SK-N-SH (cell line): ENCODE measurements at regions not wholly inside any gene's neighbourhood (a gene's known extent, or its start where the extent isn't known, plus 50 kb on each side); places are given as distances from the start of the nearest gene placed in this dataset.

Source experiments
- CTCF ChIA-PET: fragments of 300-600, 350-600 bp; formaldehyde crosslinking; extraction: SDS; loops from one replicate; lab custom pipeline; 2021; lab: Yijun Ruan, JAX
- POLR2A ChIA-PET: fragments of 350-600 bp; sonication (Branson Sonifier 250); formaldehyde crosslinking; extraction: SDS; loops from one replicate; lab custom pipeline; 2020; ENCODE audit warnings: antibody characterized with exemption, inconsistent platforms; lab: Yijun Ruan, JAX
- DNase-seq: peaks from one replicate; pipeline ENCODE4 v3.0.0; 2012
- H2AFZ ChIP-seq: fragments of 200-600 bp; sonication (generic); 2 replicates; pipeline ENCODE4 v1.8.1; 2016; ENCODE audit warnings: antibody characterized with exemption, mild to moderate bottlenecking, low read depth
- H3F3A ChIP-seq: fragments of 200-600 bp; sonication (generic); replicated peaks from 2 replicates; pipeline ENCODE3; 2016; ENCODE audit warnings: antibody characterized with exemption, mild to moderate bottlenecking; ENCODE audit not compliant: insufficient read depth
- H3K27ac ChIP-seq, 2 experiments: fragments of 200-500 bp in 1 of 2; fragments of 200-600 bp in 1 of 2; sonication (Bioruptor generic) in 1 of 2; sonication (generic), shearing (Covaris generic) in 1 of 2; 2 replicates each; pipeline versions ENCODE4 v1.5.1 to v1.6.1; 2014 to 2016; ENCODE audit warnings: low read depth in 2 of 2, inconsistent platforms in 1 of 2, low read length in 1 of 2, mild to moderate bottlenecking in 1 of 2, mixed read lengths in 1 of 2
- H3K27me3 ChIP-seq: fragments of 200-600 bp; sonication (generic), shearing (Covaris generic); 2 replicates; pipeline ENCODE4 v1.6.1; 2016; ENCODE audit warnings: mixed run types; ENCODE audit not compliant: insufficient read depth
- H3K36me3 ChIP-seq, 2 experiments: fragments of 200-500 bp in 1 of 2; fragments of 200-600 bp in 1 of 2; sonication (Bioruptor generic) in 1 of 2; sonication (generic) in 1 of 2; replicated peaks in 1 of 2; 2 replicates each; pipeline versions ENCODE3 to v1.5.1; 2014 to 2016; ENCODE audit warnings: low read length in 1 of 2, mild to moderate bottlenecking in 1 of 2; ENCODE audit not compliant: insufficient read depth in 2 of 2, control insufficient read depth in 1 of 2
- H3K4me1 ChIP-seq, 2 experiments: fragments of 200-500 bp in 1 of 2; fragments of 200-600 bp in 1 of 2; sonication (Bioruptor generic) in 1 of 2; sonication (generic), shearing (Covaris generic) in 1 of 2; 2 replicates each; pipeline versions ENCODE4 v1.5.1 to v1.6.1; 2014 to 2016; ENCODE audit warnings: low read depth in 1 of 2, low read length in 1 of 2, mixed run types in 1 of 2; ENCODE audit not compliant: insufficient read depth in 2 of 2, control insufficient read depth in 1 of 2
- H3K4me2 ChIP-seq: fragments of 200-600 bp; sonication (generic), shearing (Covaris generic); 2 replicates; pipeline ENCODE4 v1.6.1; 2017; ENCODE audit warnings: mixed run types
- H3K4me3 ChIP-seq, 2 experiments: fragments of 200-500 bp in 1 of 2; fragments of 200-600 bp in 1 of 2; sonication (Bioruptor generic) in 1 of 2; sonication (generic), shearing (Covaris generic) in 1 of 2; 2 replicates each; pipeline versions ENCODE4 v1.5.1 to v1.8.1; 2014 to 2016; ENCODE audit warnings: low read depth in 2 of 2, inconsistent platforms in 1 of 2, low read length in 1 of 2, mild to moderate bottlenecking in 1 of 2, mixed read lengths in 1 of 2, moderate library complexity in 1 of 2
- H3K79me2 ChIP-seq: fragments of 200-600 bp; sonication (generic); 2 replicates; pipeline ENCODE4 v1.8.1; 2017; ENCODE audit warnings: mild to moderate bottlenecking; ENCODE audit not compliant: insufficient read depth
- H3K9ac ChIP-seq: fragments of 200-600 bp; sonication (generic); 2 replicates; pipeline ENCODE4 v1.6.1; 2017; ENCODE audit warnings: mixed run types
- H3K9me2 ChIP-seq: fragments of 200-600 bp; sonication (generic); 2 replicates; pipeline ENCODE4 v1.6.1; 2017; ENCODE audit warnings: mixed run types
- H3K9me3 ChIP-seq: fragments of 200-600 bp; sonication (generic); 2 replicates; pipeline ENCODE4 v1.6.1; 2017; ENCODE audit warnings: mixed run types, mild to moderate bottlenecking, moderate library complexity
- H4K20me1 ChIP-seq: fragments of 200-600 bp; sonication (generic); 2 replicates; pipeline ENCODE4 v1.6.1; 2017; ENCODE audit warnings: mild to moderate bottlenecking, mixed run types; ENCODE audit not compliant: insufficient read depth
- CHD2 ChIP-seq: fragments of 150-350 bp; IDR thresholded peaks from 2 replicates; pipeline ENCODE4 v1.6.1; 2018; ENCODE audit warnings: low read length; ENCODE audit not compliant: partially characterized antibody
- CTCF ChIP-seq: fragments of 200-600 bp; sonication (generic); IDR thresholded peaks from 2 replicates; pipeline ENCODE4 v1.6.1; 2017; ENCODE audit warnings: antibody characterized with exemption, mild to moderate bottlenecking, moderate library complexity
- EP300 ChIP-seq, 2 experiments: IDR thresholded peaks; 2 replicates each; pipeline versions ENCODE4 v1.4.0 to v1.6.1; 2012; ENCODE audit warnings: borderline replicate concordance in 1 of 2, low read depth in 1 of 2, low read length in 1 of 2
- FOXM1 ChIP-seq: IDR thresholded peaks from 2 replicates; pipeline ENCODE4 v1.4.0; 2012; ENCODE audit warnings: low read depth, mild to moderate bottlenecking
- GABPA ChIP-seq: IDR thresholded peaks from 2 replicates; pipeline ENCODE4 v1.4.0; 2012; ENCODE audit warnings: low read depth, mild to moderate bottlenecking
- IRF3 ChIP-seq: fragments of 150-350 bp; IDR thresholded peaks from 2 replicates; pipeline ENCODE4 v1.6.1; 2016; ENCODE audit warnings: mild to moderate bottlenecking, low read depth, low read length
- NFIC ChIP-seq: IDR thresholded peaks from 2 replicates; pipeline ENCODE4 v1.4.0; 2012; ENCODE audit warnings: borderline replicate concordance
- RCOR1 ChIP-seq: fragments of 150-350 bp; IDR thresholded peaks from 2 replicates; pipeline ENCODE4 v1.6.1; 2017; ENCODE audit warnings: antibody characterized with exemption, low read length
- RFX5 ChIP-seq: IDR thresholded peaks from 2 replicates; pipeline ENCODE4 v1.6.1; 2012; ENCODE audit warnings: mild to moderate bottlenecking, improper control_type of control experiment, low read length
- RXRA ChIP-seq: IDR thresholded peaks from 2 replicates; pipeline ENCODE4 v1.4.0; 2012; ENCODE audit warnings: low read depth, mild to moderate bottlenecking, borderline replicate concordance
- SMC3 ChIP-seq: IDR thresholded peaks from 2 replicates; pipeline ENCODE4 v1.6.1; 2012; ENCODE audit warnings: low read depth, low read length, improper control_type of control experiment
- TAF1 ChIP-seq: IDR thresholded peaks from 2 replicates; pipeline ENCODE4 v1.6.1; 2012; ENCODE audit warnings: low read depth, mild to moderate bottlenecking, low read length, moderate library complexity, borderline replicate concordance
- TCF12 ChIP-seq: IDR thresholded peaks from 2 replicates; pipeline ENCODE4 v1.4.0; 2012
- WGBS: methylation state at CpG from one replicate; pipeline ENCODE4 v1.1.6; 2017; ENCODE audit warnings: low lambda C conversion rate; 5-methylcytosine and 5-hydroxymethylcytosine counted together
- TF ChIP-seq, protein P1 (sequence below): IDR thresholded peaks from 2 replicates; pipeline ENCODE4 v1.4.0; 2012; ENCODE audit warnings: low read depth, borderline replicate concordance
- TF ChIP-seq, protein P2 (sequence below): fragments of 150-350 bp; IDR thresholded peaks from 2 replicates; pipeline ENCODE4 v1.6.1; 2017; ENCODE audit warnings: antibody characterized with exemption, low read length, low read depth, borderline replicate concordance
- TF ChIP-seq, protein P3 (sequence below): IDR thresholded peaks from 2 replicates; pipeline ENCODE4 v1.6.1; 2012; ENCODE audit warnings: mild to moderate bottlenecking, low read depth, low read length, moderate library complexity
- TF ChIP-seq, protein P4 (sequence below): IDR thresholded peaks from 2 replicates; pipeline ENCODE4 v1.4.0; 2012; ENCODE audit warnings: low read depth

DNA sequence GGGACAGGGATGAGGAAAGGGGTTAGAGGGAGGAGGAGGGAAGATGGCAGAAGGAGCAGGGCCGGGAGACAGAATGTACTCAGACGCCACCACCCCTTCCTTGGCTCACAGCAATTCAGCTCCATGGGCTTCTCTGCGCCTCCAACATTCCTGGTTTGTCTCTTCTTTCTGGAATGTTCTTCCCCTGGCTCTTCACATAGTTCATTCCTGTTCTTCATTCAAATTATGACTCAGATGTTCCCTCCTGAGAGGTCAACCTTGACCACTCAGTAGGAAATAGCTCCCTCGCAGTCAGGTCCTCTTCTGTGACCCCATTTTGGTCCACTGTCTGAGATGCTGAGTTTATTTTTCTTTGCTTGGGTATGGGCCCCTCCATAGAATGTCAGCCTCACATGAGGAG, 203.2 kb downstream of the C1orf94 start:
- CTCF ChIA-PET = interaction anchor here (1.3 kb wide), 1 partner anchor 363 kb away, joined by 4 read pairs; no protein-coding TSS in a partner anchor
- no peak overlapping the region for H2AFZ ChIP-seq
- 25% methylated on average over 4 of the region's 4 CpGs for WGBS
- peaks cover 0 to 25% of the 10 kb centered on the region in 2 experiments; a peak in 2 of 4 replicates for H3K4me1 ChIP-seq
- H3F3A ChIP-seq = no peaks in the 10 kb centered on the region
- no peaks in the 10 kb centered on the region for H3K27me3 ChIP-seq
- POLR2A ChIA-PET = no interaction called here
- H4K20me1 ChIP-seq = no peaks in the 10 kb centered on the region
- no peaks in the 10 kb centered on the region for H3K79me2 ChIP-seq
- no peaks in the 10 kb centered on the region for H3K9me2 ChIP-seq
- no peak overlapping the region for H3K4me3 ChIP-seq
- H3K9ac ChIP-seq = no peak overlapping the region
- H3K9me3 ChIP-seq = no peaks in the 10 kb centered on the region
- TF ChIP-seq CTCF (no peak), IRF3 (no peak), FOXM1 (no peak), RXRA (no peak), TCF12 (no peak), EP300 (IDR thresholded peaks at IDR 0.05; ENCODE audit: borderline replicate concordance in 1 of 2, low read depth in 1 of 2, low read length in 1 of 2) (no peak), CHD2 (no peak), RCOR1 (no peak), RFX5 (no peak), TAF1 (no peak), SMC3 (no peak), GABPA (no peak), NFIC (no peak)
- TF ChIP-seq, protein P1, sequence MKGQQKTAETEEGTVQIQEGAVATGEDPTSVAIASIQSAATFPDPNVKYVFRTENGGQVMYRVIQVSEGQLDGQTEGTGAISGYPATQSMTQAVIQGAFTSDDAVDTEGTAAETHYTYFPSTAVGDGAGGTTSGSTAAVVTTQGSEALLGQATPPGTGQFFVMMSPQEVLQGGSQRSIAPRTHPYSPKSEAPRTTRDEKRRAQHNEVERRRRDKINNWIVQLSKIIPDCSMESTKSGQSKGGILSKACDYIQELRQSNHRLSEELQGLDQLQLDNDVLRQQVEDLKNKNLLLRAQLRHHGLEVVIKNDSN = no peak
- TF ChIP-seq, protein P2, sequence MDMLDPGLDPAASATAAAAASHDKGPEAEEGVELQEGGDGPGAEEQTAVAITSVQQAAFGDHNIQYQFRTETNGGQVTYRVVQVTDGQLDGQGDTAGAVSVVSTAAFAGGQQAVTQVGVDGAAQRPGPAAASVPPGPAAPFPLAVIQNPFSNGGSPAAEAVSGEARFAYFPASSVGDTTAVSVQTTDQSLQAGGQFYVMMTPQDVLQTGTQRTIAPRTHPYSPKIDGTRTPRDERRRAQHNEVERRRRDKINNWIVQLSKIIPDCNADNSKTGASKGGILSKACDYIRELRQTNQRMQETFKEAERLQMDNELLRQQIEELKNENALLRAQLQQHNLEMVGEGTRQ = no peak
- TF ChIP-seq, protein P3, sequence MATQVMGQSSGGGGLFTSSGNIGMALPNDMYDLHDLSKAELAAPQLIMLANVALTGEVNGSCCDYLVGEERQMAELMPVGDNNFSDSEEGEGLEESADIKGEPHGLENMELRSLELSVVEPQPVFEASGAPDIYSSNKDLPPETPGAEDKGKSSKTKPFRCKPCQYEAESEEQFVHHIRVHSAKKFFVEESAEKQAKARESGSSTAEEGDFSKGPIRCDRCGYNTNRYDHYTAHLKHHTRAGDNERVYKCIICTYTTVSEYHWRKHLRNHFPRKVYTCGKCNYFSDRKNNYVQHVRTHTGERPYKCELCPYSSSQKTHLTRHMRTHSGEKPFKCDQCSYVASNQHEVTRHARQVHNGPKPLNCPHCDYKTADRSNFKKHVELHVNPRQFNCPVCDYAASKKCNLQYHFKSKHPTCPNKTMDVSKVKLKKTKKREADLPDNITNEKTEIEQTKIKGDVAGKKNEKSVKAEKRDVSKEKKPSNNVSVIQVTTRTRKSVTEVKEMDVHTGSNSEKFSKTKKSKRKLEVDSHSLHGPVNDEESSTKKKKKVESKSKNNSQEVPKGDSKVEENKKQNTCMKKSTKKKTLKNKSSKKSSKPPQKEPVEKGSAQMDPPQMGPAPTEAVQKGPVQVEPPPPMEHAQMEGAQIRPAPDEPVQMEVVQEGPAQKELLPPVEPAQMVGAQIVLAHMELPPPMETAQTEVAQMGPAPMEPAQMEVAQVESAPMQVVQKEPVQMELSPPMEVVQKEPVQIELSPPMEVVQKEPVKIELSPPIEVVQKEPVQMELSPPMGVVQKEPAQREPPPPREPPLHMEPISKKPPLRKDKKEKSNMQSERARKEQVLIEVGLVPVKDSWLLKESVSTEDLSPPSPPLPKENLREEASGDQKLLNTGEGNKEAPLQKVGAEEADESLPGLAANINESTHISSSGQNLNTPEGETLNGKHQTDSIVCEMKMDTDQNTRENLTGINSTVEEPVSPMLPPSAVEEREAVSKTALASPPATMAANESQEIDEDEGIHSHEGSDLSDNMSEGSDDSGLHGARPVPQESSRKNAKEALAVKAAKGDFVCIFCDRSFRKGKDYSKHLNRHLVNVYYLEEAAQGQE = no peak
- TF ChIP-seq, protein P4, sequence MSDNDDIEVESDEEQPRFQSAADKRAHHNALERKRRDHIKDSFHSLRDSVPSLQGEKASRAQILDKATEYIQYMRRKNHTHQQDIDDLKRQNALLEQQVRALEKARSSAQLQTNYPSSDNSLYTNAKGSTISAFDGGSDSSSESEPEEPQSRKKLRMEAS = no peak
- no peak overlapping the region for H3K4me2 ChIP-seq
- no peak for DNase-seq
- H3K36me3 ChIP-seq = no peaks in the 10 kb centered on the region
- H3K27ac ChIP-seq = no peak overlapping the region; a peak in 1 of 4 replicates
